ENCODE measurements at regions not wholly inside any gene's neighbourhood (a gene's known extent, or its start where the extent isn't known, plus 50 kb on each side); places are given as distances from the start of the nearest gene placed in this dataset.

DNA sequence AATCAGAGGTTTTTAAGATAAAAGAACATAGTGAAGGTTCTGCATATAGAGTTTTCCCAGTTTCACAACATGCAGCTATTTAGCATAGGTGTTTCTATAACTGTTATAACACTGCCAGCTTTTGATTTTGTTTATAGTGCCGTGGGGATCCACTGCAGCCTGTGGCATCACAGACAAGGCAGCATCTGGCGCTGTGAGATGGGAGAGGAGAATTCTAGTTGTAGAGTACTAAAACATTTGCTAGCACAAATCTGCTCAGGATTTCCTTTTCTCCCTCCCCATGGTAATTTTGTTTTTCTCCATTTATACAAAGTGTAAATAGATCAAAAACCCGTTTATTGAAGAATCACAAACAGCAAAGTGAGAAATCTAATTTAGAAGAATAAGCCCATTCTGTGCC is 482.8 kb upstream of the NCAM2 start:
- no peak overlapping the region for H3K4me3 ChIP-seq
- no peaks in the 10 kb centered on the region for H3K36me3 ChIP-seq
- no peak overlapping the region for H3K27ac ChIP-seq
- DNase-seq (ENCODE audit: low spot score): no peak
- no peaks in the 10 kb centered on the region for H3K27me3 ChIP-seq
- H3K9me3 ChIP-seq: no peaks in the 10 kb centered on the region
- H3K4me1 ChIP-seq: no peaks in the 10 kb centered on the region
- TF ChIP-seq, protein P1, sequence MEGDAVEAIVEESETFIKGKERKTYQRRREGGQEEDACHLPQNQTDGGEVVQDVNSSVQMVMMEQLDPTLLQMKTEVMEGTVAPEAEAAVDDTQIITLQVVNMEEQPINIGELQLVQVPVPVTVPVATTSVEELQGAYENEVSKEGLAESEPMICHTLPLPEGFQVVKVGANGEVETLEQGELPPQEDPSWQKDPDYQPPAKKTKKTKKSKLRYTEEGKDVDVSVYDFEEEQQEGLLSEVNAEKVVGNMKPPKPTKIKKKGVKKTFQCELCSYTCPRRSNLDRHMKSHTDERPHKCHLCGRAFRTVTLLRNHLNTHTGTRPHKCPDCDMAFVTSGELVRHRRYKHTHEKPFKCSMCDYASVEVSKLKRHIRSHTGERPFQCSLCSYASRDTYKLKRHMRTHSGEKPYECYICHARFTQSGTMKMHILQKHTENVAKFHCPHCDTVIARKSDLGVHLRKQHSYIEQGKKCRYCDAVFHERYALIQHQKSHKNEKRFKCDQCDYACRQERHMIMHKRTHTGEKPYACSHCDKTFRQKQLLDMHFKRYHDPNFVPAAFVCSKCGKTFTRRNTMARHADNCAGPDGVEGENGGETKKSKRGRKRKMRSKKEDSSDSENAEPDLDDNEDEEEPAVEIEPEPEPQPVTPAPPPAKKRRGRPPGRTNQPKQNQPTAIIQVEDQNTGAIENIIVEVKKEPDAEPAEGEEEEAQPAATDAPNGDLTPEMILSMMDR (IDR thresholded peaks at IDR 0.05): no peak

DNA sequence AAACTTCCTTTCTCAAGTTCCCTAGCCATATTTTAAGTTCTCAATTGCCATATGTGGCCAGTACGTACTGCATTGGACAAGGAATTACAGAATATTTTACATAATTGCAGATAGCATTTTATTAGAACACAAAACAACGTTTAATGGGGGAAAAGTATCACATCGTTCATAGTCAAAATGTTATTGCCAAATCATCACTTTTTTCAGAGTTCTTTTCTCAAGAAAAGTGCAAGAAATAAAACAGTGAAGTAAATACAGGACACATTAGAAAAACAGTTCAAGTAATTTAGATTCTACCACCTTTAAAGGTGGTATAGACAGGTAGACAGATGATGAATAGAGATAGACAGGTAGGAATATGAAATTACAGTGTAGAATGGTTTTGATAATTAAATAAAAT is 479.1 kb upstream of the NCAM2 start:
- TF ChIP-seq, protein P1 (IDR thresholded peaks at IDR 0.05): no peak
- Histone ChIP-seq H3K4me1 (no peaks in the 10 kb centered on the region), H3K27ac (no peak overlapping the region), H3K36me3 (no peaks in the 10 kb centered on the region), H3K9me3 (no peaks in the 10 kb centered on the region), H3K27me3 (no peaks in the 10 kb centered on the region), H3K4me3 (no peak overlapping the region)
- DNase-seq (ENCODE audit: low spot score): no peak

DNA sequence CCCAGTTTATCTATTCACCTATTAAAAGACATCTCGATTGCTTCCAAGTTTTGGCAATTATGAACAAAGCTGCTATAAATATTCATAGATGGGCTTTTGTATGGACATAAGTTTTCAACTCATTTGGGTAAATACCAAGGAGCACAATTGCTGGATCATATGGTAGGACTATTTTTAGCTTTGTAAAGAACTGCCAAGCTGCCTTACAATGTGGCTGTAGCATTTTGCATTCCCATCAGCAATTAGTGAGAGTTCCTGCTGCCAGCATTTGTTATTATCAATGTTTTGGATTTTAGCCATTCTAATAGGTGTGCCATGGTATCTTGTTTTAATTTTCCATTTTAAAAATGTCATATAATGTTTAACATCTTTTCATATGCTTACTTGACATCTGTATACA is 475.6 kb upstream of the NCAM2 start:
- no peak for DNase-seq (ENCODE audit: low spot score)
- Histone ChIP-seq H3K4me1 (no peaks in the 10 kb centered on the region), H3K27me3 (no peaks in the 10 kb centered on the region), H3K9me3 (no peaks in the 10 kb centered on the region), H3K4me3 (no peak overlapping the region), H3K36me3 (no peaks in the 10 kb centered on the region), H3K27ac (no peak overlapping the region)
- TF ChIP-seq, protein P1 (IDR thresholded peaks at IDR 0.05): no peak

DNA sequence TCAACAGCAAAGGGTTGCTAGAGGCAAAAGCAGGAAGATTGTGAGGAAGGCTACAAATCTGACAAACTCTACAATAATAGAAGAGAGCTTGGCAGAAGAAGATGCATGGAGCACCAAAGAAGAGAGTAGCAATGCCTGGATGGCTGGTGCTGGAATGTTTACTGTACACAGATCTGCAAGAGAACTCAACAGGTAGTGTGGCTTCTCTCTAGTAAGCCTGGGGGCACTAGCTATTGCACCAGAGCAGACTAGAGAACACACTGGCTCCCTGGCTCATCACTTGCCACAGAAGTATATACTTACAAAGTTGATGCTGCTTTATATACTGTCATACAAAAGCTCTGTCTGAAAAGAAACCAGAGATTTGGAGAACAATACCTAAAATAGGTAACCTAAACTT is 475.0 kb upstream of the NCAM2 start:
- TF ChIP-seq, protein P1 (IDR thresholded peaks at IDR 0.05): no peak
- Histone ChIP-seq H3K4me1 (no peaks in the 10 kb centered on the region), H3K27ac (no peak overlapping the region), H3K36me3 (no peaks in the 10 kb centered on the region), H3K9me3 (no peaks in the 10 kb centered on the region), H3K27me3 (no peaks in the 10 kb centered on the region), H3K4me3 (no peak overlapping the region)
- DNase-seq (ENCODE audit: low spot score): no peak

DNA sequence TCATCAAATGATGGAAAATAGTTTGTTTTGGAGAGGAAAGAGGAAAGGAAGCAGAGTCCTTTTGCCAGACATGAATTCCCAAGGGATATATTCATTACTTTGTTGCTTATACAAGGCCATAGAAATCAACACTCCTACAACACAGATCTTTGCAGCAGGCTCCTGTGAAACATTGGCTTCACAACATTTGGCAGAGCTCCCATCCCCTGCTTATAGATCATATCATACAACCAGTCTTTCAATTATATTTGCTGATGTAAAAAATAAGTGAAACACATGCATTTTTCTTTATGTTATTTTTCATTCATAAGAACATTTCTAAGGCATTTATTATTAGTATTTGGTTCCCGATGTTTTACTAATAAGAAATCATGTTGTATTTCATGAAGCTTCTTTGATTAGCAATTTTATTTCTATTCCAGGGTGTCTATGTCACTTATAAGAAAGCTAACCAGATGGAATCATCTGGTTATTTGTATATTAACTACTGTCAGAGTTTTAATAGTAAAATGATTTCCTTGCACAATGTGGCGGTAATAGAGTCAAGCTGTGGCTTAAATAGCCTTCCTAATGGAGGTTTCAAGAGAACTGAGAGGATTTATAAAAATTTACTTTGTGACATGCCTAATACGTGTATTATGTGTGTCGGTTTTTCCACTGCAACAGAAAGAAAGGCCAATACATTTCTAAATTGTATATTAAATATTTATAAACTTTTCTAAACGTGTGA is 470.3 kb upstream of the NCAM2 start:
- H3K27ac ChIP-seq: no peak overlapping the region
- no peaks in the 10 kb centered on the region for H3K4me1 ChIP-seq
- DNase-seq (ENCODE audit: low spot score): no peak
- no peaks in the 10 kb centered on the region for H3K27me3 ChIP-seq
- H3K4me3 ChIP-seq: no peak overlapping the region
- H3K9me3 ChIP-seq: no peaks in the 10 kb centered on the region
- no peaks in the 10 kb centered on the region for H3K36me3 ChIP-seq
- TF ChIP-seq, protein P1 (IDR thresholded peaks at IDR 0.05): no peak

DNA sequence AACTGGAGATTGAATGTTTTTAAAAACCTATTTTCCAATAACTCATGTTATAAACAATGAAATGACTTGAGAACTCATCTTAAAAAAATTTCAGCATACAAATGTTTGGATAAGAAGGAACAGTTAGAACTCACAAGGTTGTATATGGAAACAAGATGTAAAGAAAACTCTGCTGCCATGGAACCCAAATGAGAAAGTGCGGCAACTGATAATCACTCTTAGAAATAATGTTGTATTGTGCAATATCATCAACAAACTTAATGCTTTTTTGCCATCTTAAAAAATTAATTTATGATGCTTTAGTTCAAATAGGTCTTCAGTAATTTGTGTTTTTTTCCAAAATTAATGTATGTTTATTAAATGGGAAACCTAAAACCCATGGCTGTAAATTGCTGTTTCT is 461.1 kb upstream of the NCAM2 start:
- Histone ChIP-seq H3K36me3 (no peaks in the 10 kb centered on the region), H3K27me3 (no peaks in the 10 kb centered on the region), H3K9me3 (no peaks in the 10 kb centered on the region), H3K4me3 (no peak overlapping the region), H3K4me1 (no peaks in the 10 kb centered on the region), H3K27ac (no peak overlapping the region)
- no peak for DNase-seq (ENCODE audit: low spot score)
- TF ChIP-seq, protein P1 (IDR thresholded peaks at IDR 0.05): no peak

Measured in right atrium auricular region (tissue), 2 donors.